Loucy (cell line): ENCODE measurements at regions not wholly inside any gene's neighbourhood (a gene's known extent, or its start where the extent isn't known, plus 50 kb on each side); places are given as distances from the start of the nearest gene placed in this dataset.

Experiments
- EZH2phosphoT487 ChIP-seq: fragments of 200-600 bp; IDR thresholded peaks from 2 replicates; pipeline ENCODE4 v1.6.1; 2018; ENCODE audit warnings: antibody characterized with exemption, mild to moderate bottlenecking, moderate library complexity, borderline replicate concordance
- TF ChIP-seq, protein P1 (sequence below): fragments of 200-600 bp; sonication (generic); conservative IDR thresholded peaks from 2 replicates; pipeline ENCODE4 v1.5.1; 2014; ENCODE audit warnings: mild to moderate bottlenecking, antibody characterized with exemption, low read length

DNA sequence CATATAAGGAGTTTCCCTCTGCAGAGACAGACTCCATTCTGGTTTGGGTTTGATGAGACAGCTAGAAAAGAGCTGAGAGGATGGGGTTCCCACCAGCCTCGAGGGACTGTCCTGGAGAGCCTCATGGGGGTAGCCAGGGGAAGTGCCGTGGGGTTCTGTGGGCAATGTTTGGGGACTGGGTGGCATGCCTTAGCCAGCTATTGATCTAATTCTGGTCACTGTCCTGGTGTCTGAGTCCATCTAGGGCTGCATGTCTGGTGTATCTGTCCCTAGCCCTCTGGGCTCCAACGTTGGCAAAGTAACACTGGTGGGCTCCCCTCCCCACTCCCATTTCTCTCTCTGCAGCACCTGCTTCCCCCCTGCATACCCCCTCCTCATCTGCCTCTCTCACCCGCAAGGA is 135.4 kb downstream of the SMIM20 start:
- TF ChIP-seq, protein P1, sequence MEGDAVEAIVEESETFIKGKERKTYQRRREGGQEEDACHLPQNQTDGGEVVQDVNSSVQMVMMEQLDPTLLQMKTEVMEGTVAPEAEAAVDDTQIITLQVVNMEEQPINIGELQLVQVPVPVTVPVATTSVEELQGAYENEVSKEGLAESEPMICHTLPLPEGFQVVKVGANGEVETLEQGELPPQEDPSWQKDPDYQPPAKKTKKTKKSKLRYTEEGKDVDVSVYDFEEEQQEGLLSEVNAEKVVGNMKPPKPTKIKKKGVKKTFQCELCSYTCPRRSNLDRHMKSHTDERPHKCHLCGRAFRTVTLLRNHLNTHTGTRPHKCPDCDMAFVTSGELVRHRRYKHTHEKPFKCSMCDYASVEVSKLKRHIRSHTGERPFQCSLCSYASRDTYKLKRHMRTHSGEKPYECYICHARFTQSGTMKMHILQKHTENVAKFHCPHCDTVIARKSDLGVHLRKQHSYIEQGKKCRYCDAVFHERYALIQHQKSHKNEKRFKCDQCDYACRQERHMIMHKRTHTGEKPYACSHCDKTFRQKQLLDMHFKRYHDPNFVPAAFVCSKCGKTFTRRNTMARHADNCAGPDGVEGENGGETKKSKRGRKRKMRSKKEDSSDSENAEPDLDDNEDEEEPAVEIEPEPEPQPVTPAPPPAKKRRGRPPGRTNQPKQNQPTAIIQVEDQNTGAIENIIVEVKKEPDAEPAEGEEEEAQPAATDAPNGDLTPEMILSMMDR, result no peak
- TF ChIP-seq EZH2phosphoT487, result no peak
